DND-41 (cell line): ENCODE measurements at regions not wholly inside any gene's neighbourhood (a gene's known extent, or its start where the extent isn't known, plus 50 kb on each side); places are given as distances from the start of the nearest gene placed in this dataset.

ENCODE experiments used
- EZH2 ChIP-seq: IDR thresholded peaks from 3 replicates; pipeline ENCODE4 v1.6.1; 2012; ENCODE audit warnings: borderline replicate concordance, low read depth, mild to moderate bottlenecking, moderate library complexity, low read length, inconsistent platforms; ENCODE audit not compliant: severe bottlenecking
- TF ChIP-seq, protein P1 (sequence below): IDR thresholded peaks from 2 replicates; pipeline ENCODE4 v1.5.1; 2012; ENCODE audit warnings: borderline replicate concordance, low read length, moderate library complexity, mild to moderate bottlenecking; ENCODE audit not compliant: poor library complexity, severe bottlenecking; ENCODE audit errors: extremely low read depth

DNA sequence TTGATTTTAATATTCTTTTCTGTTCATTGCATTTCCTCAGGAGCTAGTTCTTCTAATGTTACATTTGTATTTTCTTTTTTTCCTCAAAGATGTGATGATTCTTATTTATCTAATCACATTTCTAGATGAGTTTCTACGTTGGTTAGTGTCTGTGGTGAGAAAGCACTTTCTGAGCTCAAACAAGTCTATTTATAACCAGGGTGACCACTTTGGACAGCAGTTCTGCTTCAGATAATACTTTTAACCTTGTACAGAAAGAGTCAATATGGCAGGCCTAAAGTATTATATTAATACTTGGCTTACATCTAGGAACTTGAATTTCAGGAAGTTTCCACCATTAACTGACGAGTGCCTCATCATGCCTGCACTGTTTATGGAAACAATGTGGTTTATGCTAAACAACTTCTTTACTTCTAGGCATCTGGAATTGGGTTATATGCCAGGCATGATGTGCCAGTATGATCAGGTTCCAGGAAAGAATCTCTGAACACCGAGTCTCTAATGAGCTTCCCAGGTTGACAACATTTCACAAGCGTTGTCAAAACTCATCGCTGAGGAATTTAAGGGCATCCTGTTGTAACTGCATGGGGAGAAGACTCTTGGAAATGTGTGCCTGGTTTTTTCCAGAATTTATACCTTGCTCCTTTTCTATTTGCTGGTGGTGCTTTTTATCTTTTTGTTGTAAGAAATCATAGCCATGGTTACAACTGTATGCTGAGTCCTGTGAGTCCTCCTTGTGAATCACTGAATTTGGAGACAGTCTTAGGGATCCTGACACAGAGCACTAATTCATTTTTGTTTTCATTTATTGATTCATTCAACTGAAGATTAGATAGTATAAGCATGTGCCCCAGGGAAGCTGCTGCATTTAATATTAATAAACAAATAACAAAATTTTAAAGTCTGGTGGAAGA, 344.4 kb upstream of the PCDH9 start:
- TF ChIP-seq, protein P1, sequence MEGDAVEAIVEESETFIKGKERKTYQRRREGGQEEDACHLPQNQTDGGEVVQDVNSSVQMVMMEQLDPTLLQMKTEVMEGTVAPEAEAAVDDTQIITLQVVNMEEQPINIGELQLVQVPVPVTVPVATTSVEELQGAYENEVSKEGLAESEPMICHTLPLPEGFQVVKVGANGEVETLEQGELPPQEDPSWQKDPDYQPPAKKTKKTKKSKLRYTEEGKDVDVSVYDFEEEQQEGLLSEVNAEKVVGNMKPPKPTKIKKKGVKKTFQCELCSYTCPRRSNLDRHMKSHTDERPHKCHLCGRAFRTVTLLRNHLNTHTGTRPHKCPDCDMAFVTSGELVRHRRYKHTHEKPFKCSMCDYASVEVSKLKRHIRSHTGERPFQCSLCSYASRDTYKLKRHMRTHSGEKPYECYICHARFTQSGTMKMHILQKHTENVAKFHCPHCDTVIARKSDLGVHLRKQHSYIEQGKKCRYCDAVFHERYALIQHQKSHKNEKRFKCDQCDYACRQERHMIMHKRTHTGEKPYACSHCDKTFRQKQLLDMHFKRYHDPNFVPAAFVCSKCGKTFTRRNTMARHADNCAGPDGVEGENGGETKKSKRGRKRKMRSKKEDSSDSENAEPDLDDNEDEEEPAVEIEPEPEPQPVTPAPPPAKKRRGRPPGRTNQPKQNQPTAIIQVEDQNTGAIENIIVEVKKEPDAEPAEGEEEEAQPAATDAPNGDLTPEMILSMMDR, result no peak
- no peak for TF ChIP-seq EZH2
